GM12878 (cell line): ENCODE measurements at regions not wholly inside any gene's neighbourhood (a gene's known extent, or its start where the extent isn't known, plus 50 kb on each side); places are given as distances from the start of the nearest gene placed in this dataset.

Experiments
- ATF7 ChIP-seq: fragments of 450-650 bp; IDR thresholded peaks from 2 replicates; pipeline ENCODE4 v1.6.1; 2016; ENCODE audit warnings: low read depth, mild to moderate bottlenecking
- BHLHE40 ChIP-seq, 2 experiments: fragments of 450-650 bp in 1 of 2; IDR thresholded peaks; 2 replicates each; pipeline ENCODE4 v1.6.1; 2011 to 2017; ENCODE audit warnings: low read depth in 2 of 2, borderline replicate concordance in 1 of 2, improper control_type of control experiment in 1 of 2, low read length in 1 of 2, mild to moderate bottlenecking in 1 of 2
- CHD2 ChIP-seq: IDR thresholded peaks from 2 replicates; pipeline ENCODE4 v1.6.1; 2011; ENCODE audit warnings: low read depth, low read length, improper control_type of control experiment, borderline replicate concordance
- DPF2 ChIP-seq: fragments of 450-650 bp; IDR thresholded peaks from 2 replicates; pipeline ENCODE4 v1.6.1; 2017; ENCODE audit warnings: mild to moderate bottlenecking
- ETV6 ChIP-seq, 2 experiments: fragments of 450-650 bp in 1 of 2; IDR thresholded peaks in 1 of 2; conservative IDR thresholded peaks in 1 of 2; 2 replicates each; pipeline ENCODE4 v1.6.1; 2014; ENCODE audit warnings: antibody characterized with exemption in 1 of 2, borderline replicate concordance in 1 of 2, low read depth in 1 of 2, mild to moderate bottlenecking in 1 of 2, moderate library complexity in 1 of 2
- GATAD2B ChIP-seq: fragments of 450-650 bp; conservative IDR thresholded peaks from 2 replicates; pipeline ENCODE4 v1.6.1; 2017; ENCODE audit warnings: low read depth, mild to moderate bottlenecking, moderate library complexity
- HDAC2 ChIP-seq: fragments of 200-600 bp; sonication (generic); IDR thresholded peaks from 2 replicates; pipeline ENCODE4 v1.6.1; 2017
- KLF5 ChIP-seq: fragments of 450-650 bp; IDR thresholded peaks from 2 replicates; pipeline ENCODE4 v1.6.1; 2014; ENCODE audit warnings: mild to moderate bottlenecking; ENCODE audit not compliant: partially characterized antibody
- MEF2B ChIP-seq: fragments of 450-650 bp; IDR thresholded peaks from 2 replicates; pipeline ENCODE4 v1.6.1; 2018; ENCODE audit warnings: mild to moderate bottlenecking, moderate library complexity; ENCODE audit not compliant: partially characterized antibody, poor library complexity, severe bottlenecking
- MYC ChIP-seq: IDR thresholded peaks from 2 replicates; pipeline ENCODE4 v1.6.1; 2011; ENCODE audit warnings: mild to moderate bottlenecking, low read length, moderate library complexity, inconsistent platforms; ENCODE audit not compliant: insufficient read depth, insufficient replicate concordance, insufficient read length, severe bottlenecking
- NFIC ChIP-seq: IDR thresholded peaks from 2 replicates; pipeline ENCODE4 v1.6.1; 2012; ENCODE audit warnings: low read depth, mild to moderate bottlenecking, inconsistent platforms, low read length, moderate library complexity
- POLR2AphosphoS5 ChIP-seq: IDR thresholded peaks from 2 replicates; pipeline ENCODE4 v1.6.1; 2011; ENCODE audit warnings: mild to moderate bottlenecking, low read length, inconsistent platforms
- RAD51 ChIP-seq: fragments of 450-650 bp; IDR thresholded peaks from 2 replicates; pipeline ENCODE4 v1.6.1; 2016; ENCODE audit warnings: moderate library complexity, mild to moderate bottlenecking, inconsistent platforms
- SIN3A ChIP-seq: IDR thresholded peaks from 2 replicates; pipeline ENCODE4 v1.6.1; 2012; ENCODE audit warnings: low read depth, low read length, improper control_type of control experiment
- SRF ChIP-seq, 2 experiments: IDR thresholded peaks; 2 replicates each; pipeline ENCODE4 v1.6.1; 2011; ENCODE audit warnings: low read depth in 2 of 2, low read length in 2 of 2, mild to moderate bottlenecking in 1 of 2, moderate library complexity in 1 of 2
- TARDBP ChIP-seq: IDR thresholded peaks from 2 replicates; pipeline ENCODE4 v1.6.1; 2016; ENCODE audit warnings: borderline replicate concordance
- ZNF217 ChIP-seq: fragments of 450-650 bp; IDR thresholded peaks from 2 replicates; pipeline ENCODE4 v1.6.1; 2017; ENCODE audit warnings: antibody characterized with exemption, mild to moderate bottlenecking
- ZNF24 ChIP-seq: fragments of 450-650 bp; IDR thresholded peaks from 2 replicates; pipeline ENCODE4 v1.6.1; 2017; ENCODE audit warnings: antibody characterized with exemption, mild to moderate bottlenecking
- TF ChIP-seq, protein P1 (sequence below): fragments of 450-650 bp; IDR thresholded peaks from 2 replicates; pipeline ENCODE4 v1.6.1; 2017; ENCODE audit warnings: mild to moderate bottlenecking, moderate library complexity
- TF ChIP-seq, protein P2 (sequence below): IDR thresholded peaks from 2 replicates; pipeline ENCODE4 v1.6.1; 2011; ENCODE audit warnings: low read depth, low read length, improper control_type of control experiment, borderline replicate concordance
- TF ChIP-seq, protein P3 (sequence below): fragments of 450-650 bp; IDR thresholded peaks from 2 replicates; pipeline ENCODE4 v1.6.1; 2017; ENCODE audit warnings: antibody characterized with exemption, mild to moderate bottlenecking, moderate library complexity

DNA sequence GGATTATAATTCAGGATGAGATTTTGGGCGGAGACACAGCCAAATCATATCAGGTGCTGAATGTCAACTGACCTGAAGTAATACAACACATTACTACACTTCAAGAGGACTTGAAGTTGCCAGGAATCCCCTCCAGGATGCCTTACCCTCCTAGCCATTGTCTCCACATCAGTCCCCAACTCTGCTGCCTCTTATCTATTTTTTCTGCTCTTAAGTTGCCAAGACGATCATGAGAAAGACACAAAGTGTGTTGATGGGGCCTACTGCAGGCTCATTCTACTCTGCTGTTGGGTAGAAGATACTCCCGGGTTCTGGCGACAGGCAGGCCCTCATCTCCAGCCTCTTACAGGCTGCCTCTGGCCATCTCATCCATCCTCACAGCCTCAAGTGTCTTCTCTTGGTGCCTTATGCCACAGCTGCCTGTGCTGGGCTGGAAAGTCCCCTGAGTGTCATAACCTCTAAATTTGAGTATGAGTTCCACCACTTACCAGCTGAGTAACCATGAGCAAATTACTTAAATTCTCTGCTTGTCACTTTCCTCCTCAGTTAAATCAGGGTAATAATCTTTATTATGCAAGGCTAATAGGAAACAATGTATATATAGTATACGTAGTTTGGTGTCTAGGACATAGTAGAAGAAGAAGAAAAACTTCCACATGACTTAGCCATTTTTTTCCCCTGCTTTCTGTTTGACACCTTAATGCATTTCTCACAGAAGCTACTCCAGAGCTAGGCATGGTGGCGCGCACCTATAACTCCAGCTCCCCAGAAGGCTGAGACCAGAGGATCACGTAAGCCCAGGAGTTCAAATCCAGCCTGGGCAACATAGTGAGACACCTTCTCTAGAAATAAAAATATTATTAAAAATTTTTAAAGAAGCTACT is 73.0 kb upstream of the SNX2 start (continued):
- TF ChIP-seq BHLHE40 (IDR thresholded peaks at IDR 0.05; ENCODE audit: borderline replicate concordance in 1 of 2, low read depth in 2 of 2, low read length in 1 of 2) = peak in 1 of 2 experiments; percentile 25; a peak in 1 of 4 replicates
- peak; percentile 77 for TF ChIP-seq POLR2AphosphoS5
- TF ChIP-seq, protein P1, sequence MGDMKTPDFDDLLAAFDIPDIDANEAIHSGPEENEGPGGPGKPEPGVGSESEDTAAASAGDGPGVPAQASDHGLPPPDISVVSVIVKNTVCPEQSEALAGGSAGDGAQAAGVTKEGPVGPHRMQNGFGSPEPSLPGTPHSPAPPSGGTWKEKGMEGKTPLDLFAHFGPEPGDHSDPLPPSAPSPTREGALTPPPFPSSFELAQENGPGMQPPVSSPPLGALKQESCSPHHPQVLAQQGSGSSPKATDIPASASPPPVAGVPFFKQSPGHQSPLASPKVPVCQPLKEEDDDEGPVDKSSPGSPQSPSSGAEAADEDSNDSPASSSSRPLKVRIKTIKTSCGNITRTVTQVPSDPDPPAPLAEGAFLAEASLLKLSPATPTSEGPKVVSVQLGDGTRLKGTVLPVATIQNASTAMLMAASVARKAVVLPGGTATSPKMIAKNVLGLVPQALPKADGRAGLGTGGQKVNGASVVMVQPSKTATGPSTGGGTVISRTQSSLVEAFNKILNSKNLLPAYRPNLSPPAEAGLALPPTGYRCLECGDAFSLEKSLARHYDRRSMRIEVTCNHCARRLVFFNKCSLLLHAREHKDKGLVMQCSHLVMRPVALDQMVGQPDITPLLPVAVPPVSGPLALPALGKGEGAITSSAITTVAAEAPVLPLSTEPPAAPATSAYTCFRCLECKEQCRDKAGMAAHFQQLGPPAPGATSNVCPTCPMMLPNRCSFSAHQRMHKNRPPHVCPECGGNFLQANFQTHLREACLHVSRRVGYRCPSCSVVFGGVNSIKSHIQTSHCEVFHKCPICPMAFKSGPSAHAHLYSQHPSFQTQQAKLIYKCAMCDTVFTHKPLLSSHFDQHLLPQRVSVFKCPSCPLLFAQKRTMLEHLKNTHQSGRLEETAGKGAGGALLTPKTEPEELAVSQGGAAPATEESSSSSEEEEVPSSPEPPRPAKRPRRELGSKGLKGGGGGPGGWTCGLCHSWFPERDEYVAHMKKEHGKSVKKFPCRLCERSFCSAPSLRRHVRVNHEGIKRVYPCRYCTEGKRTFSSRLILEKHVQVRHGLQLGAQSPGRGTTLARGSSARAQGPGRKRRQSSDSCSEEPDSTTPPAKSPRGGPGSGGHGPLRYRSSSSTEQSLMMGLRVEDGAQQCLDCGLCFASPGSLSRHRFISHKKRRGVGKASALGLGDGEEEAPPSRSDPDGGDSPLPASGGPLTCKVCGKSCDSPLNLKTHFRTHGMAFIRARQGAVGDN = peak; percentile 31; the same call in 1 of the 2 replicates
- TF ChIP-seq ZNF217 = no peak
- no peak for TF ChIP-seq MYC
- TF ChIP-seq SIN3A = no peak
- no peak for TF ChIP-seq MEF2B
- no peak for TF ChIP-seq TARDBP
- TF ChIP-seq, protein P2, sequence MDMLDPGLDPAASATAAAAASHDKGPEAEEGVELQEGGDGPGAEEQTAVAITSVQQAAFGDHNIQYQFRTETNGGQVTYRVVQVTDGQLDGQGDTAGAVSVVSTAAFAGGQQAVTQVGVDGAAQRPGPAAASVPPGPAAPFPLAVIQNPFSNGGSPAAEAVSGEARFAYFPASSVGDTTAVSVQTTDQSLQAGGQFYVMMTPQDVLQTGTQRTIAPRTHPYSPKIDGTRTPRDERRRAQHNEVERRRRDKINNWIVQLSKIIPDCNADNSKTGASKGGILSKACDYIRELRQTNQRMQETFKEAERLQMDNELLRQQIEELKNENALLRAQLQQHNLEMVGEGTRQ = no peak
- TF ChIP-seq SRF (IDR thresholded peaks at IDR 0.05; ENCODE audit: low read depth in 2 of 2, low read length in 2 of 2) = no peak
- peak; percentile 43 for TF ChIP-seq DPF2
- TF ChIP-seq HDAC2 = no peak
- peak; percentile 66; the same call in 1 of the 2 replicates for TF ChIP-seq NFIC
- peak in 1 of 2 experiments; percentile 48; a peak in 1 of 4 replicates for TF ChIP-seq ETV6 (conservative IDR thresholded peaks at IDR 0.05 in 1 of 2, IDR thresholded peaks at IDR 0.05 in 1 of 2; ENCODE audit: borderline replicate concordance in 1 of 2, low read depth in 1 of 2)
- no peak for TF ChIP-seq KLF5
- no peak for TF ChIP-seq CHD2
- TF ChIP-seq, protein P3, sequence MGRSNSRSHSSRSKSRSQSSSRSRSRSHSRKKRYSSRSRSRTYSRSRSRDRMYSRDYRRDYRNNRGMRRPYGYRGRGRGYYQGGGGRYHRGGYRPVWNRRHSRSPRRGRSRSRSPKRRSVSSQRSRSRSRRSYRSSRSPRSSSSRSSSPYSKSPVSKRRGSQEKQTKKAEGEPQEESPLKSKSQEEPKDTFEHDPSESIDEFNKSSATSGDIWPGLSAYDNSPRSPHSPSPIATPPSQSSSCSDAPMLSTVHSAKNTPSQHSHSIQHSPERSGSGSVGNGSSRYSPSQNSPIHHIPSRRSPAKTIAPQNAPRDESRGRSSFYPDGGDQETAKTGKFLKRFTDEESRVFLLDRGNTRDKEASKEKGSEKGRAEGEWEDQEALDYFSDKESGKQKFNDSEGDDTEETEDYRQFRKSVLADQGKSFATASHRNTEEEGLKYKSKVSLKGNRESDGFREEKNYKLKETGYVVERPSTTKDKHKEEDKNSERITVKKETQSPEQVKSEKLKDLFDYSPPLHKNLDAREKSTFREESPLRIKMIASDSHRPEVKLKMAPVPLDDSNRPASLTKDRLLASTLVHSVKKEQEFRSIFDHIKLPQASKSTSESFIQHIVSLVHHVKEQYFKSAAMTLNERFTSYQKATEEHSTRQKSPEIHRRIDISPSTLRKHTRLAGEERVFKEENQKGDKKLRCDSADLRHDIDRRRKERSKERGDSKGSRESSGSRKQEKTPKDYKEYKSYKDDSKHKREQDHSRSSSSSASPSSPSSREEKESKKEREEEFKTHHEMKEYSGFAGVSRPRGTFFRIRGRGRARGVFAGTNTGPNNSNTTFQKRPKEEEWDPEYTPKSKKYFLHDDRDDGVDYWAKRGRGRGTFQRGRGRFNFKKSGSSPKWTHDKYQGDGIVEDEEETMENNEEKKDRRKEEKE = no peak
- no peak for TF ChIP-seq RAD51
- no peak for TF ChIP-seq ZNF24
- 0 out of 2 replicates have a peak, but pooled peaks have one; percentile 38 for TF ChIP-seq GATAD2B
- TF ChIP-seq ATF7 = peak; percentile 49
